ENCODE measurements at regions not wholly inside any gene's neighbourhood (a gene's known extent, or its start where the extent isn't known, plus 50 kb on each side); places are given as distances from the start of the nearest gene placed in this dataset.

- H3K27me3 ChIP-seq (ENCODE audit: control insufficient read depth in 1 of 2, insufficient read depth in 1 of 2, low read length in 2 of 2) = no peaks in the 10 kb centered on the region
- no peak overlapping the region for H3K4me3 ChIP-seq (ENCODE audit: insufficient read depth in 1 of 2, low read depth in 1 of 2, low read length in 2 of 2)
- no peak overlapping the region for H3K23ac ChIP-seq (ENCODE audit: low read length in 2 of 2)
- H3K9me3 ChIP-seq (ENCODE audit: control insufficient read depth, low read length) = peaks cover 32% of the 10 kb centered on the region
- no peak overlapping the region for H4K91ac ChIP-seq (ENCODE audit: low read length)
- H3K4me2 ChIP-seq (ENCODE audit: low read length, poor library complexity, severe bottlenecking) = no peak overlapping the region
- no peak for DNase-seq
- H3K36me3 ChIP-seq (ENCODE audit: control insufficient read depth in 1 of 2, insufficient read depth in 2 of 2, low read depth in 1 of 2, low read length in 2 of 2) = no peaks in the 10 kb centered on the region
- no peak overlapping the region for H2BK5ac ChIP-seq (ENCODE audit: low read depth, low read length, poor library complexity, severe bottlenecking)
- H2BK15ac ChIP-seq (ENCODE audit: low read depth, poor library complexity, severe bottlenecking) = no peak overlapping the region
- H3K4ac ChIP-seq (ENCODE audit: low read depth in 1 of 2, low read length in 2 of 2) = no peak overlapping the region
- no peak overlapping the region for H2BK12ac ChIP-seq (ENCODE audit: low read length in 2 of 2)
- H4K8ac ChIP-seq (ENCODE audit: low read length) = no peak overlapping the region
- H2AK5ac ChIP-seq (ENCODE audit: low read length, severe bottlenecking) = no peak overlapping the region
- H3K79me1 ChIP-seq (replicated peaks; ENCODE audit: low read length, poor library complexity, severe bottlenecking) = no peaks in the 10 kb centered on the region
- H3K4me1 ChIP-seq (ENCODE audit: control insufficient read depth, insufficient read depth, low read depth, low read length) = no peaks in the 10 kb centered on the region
- H3K18ac ChIP-seq (ENCODE audit: low read depth in 1 of 2, low read length in 2 of 2) = no peak overlapping the region
- H3K14ac ChIP-seq (ENCODE audit: low read length in 2 of 2) = no peak overlapping the region
- H2BK120ac ChIP-seq (ENCODE audit: low read depth, low read length) = no peak overlapping the region
- no peak overlapping the region for H2AFZ ChIP-seq (ENCODE audit: low read depth, low read length)
- H3K9ac ChIP-seq (ENCODE audit: low read length) = no peak overlapping the region
- no peak overlapping the region for H3K27ac ChIP-seq (ENCODE audit: low read length, poor library complexity, severe bottlenecking)
Observed at GRCh38 chr5:162870966-162871365, 566.4 kb upstream of the CCNG1 start.

GRCh38 chr5:162882629-162883028 lies 554.8 kb upstream of the CCNG1 start:
- Histone ChIP-seq H4K8ac (ENCODE audit: low read length) (no peak overlapping the region), H3K27ac (ENCODE audit: low read length, poor library complexity, severe bottlenecking) (no peak overlapping the region), H3K36me3 (ENCODE audit: control insufficient read depth in 1 of 2, insufficient read depth in 2 of 2, low read depth in 1 of 2, low read length in 2 of 2) (no peaks in the 10 kb centered on the region), H2AK5ac (ENCODE audit: low read length, severe bottlenecking) (no peak overlapping the region), H2BK120ac (ENCODE audit: low read depth, low read length) (no peak overlapping the region), H3K18ac (ENCODE audit: low read depth in 1 of 2, low read length in 2 of 2) (no peak overlapping the region), H2BK15ac (ENCODE audit: low read depth, poor library complexity, severe bottlenecking) (no peak overlapping the region), H3K79me1 (replicated peaks; ENCODE audit: low read length, poor library complexity, severe bottlenecking) (no peaks in the 10 kb centered on the region), H3K9me3 (ENCODE audit: control insufficient read depth, low read length) (peaks cover 45% of the 10 kb centered on the region), H3K4ac (ENCODE audit: low read depth in 1 of 2, low read length in 2 of 2) (no peak overlapping the region), H3K23ac (ENCODE audit: low read length in 2 of 2) (no peak overlapping the region), H3K14ac (ENCODE audit: low read length in 2 of 2) (no peak overlapping the region), H3K4me3 (ENCODE audit: insufficient read depth in 1 of 2, low read depth in 1 of 2, low read length in 2 of 2) (no peak overlapping the region), H2BK12ac (ENCODE audit: low read length in 2 of 2) (no peak overlapping the region), H2AFZ (ENCODE audit: low read depth, low read length) (no peak overlapping the region), H3K9ac (ENCODE audit: low read length) (no peak overlapping the region), H3K4me1 (ENCODE audit: control insufficient read depth, insufficient read depth, low read depth, low read length) (no peaks in the 10 kb centered on the region), H2BK5ac (ENCODE audit: low read depth, low read length, poor library complexity, severe bottlenecking) (no peak overlapping the region), H3K27me3 (ENCODE audit: control insufficient read depth in 1 of 2, insufficient read depth in 1 of 2, low read length in 2 of 2) (no peaks in the 10 kb centered on the region), H3K4me2 (ENCODE audit: low read length, poor library complexity, severe bottlenecking) (no peak overlapping the region), H4K91ac (ENCODE audit: low read length) (no peak overlapping the region)
- 84% methylated on average over 12 of the region's 12 CpGs for WGBS
- no peak for DNase-seq

DNA sequence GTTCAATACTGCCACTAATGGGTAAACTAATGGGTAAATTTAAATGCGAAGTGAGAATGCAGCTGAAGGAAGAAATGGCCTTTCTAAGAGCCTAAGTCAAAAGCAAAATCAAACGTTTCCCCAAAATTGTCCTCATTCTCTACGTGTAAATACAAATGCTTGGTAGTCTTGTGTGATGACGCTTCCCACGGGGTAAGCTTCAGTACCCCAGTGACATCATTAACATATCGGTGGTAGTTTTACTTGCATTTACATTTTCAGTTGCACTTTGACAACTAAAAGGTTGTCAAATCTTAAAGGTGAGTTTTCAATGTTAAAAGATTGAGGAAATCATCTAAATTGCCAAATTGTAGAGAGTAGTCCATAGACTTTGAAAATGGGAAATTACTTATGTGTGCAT lies 550.7 kb upstream of the CCNG1 start:
- no peak overlapping the region for H3K4ac ChIP-seq (ENCODE audit: low read depth in 1 of 2, low read length in 2 of 2)
- H4K8ac ChIP-seq (ENCODE audit: low read length) = no peak overlapping the region
- no peak overlapping the region for H4K91ac ChIP-seq (ENCODE audit: low read length)
- no peak overlapping the region for H2BK15ac ChIP-seq (ENCODE audit: low read depth, poor library complexity, severe bottlenecking)
- H2BK12ac ChIP-seq (ENCODE audit: low read length in 2 of 2) = no peak overlapping the region
- H3K4me2 ChIP-seq (ENCODE audit: low read length, poor library complexity, severe bottlenecking) = no peak overlapping the region
- no peak overlapping the region for H3K18ac ChIP-seq (ENCODE audit: low read depth in 1 of 2, low read length in 2 of 2)
- no peak overlapping the region for H3K27ac ChIP-seq (ENCODE audit: low read length, poor library complexity, severe bottlenecking)
- no peak overlapping the region for H2AK5ac ChIP-seq (ENCODE audit: low read length, severe bottlenecking)
- H2BK120ac ChIP-seq (ENCODE audit: low read depth, low read length) = no peak overlapping the region
- no peaks in the 10 kb centered on the region for H3K79me1 ChIP-seq (replicated peaks; ENCODE audit: low read length, poor library complexity, severe bottlenecking)
- no peak overlapping the region for H3K14ac ChIP-seq (ENCODE audit: low read length in 2 of 2)
- no peaks in the 10 kb centered on the region for H3K36me3 ChIP-seq (ENCODE audit: control insufficient read depth in 1 of 2, insufficient read depth in 2 of 2, low read depth in 1 of 2, low read length in 2 of 2)
- no peak overlapping the region for H2BK5ac ChIP-seq (ENCODE audit: low read depth, low read length, poor library complexity, severe bottlenecking)
- H3K4me1 ChIP-seq (ENCODE audit: control insufficient read depth, insufficient read depth, low read depth, low read length) = no peaks in the 10 kb centered on the region
- no peak overlapping the region for H3K9ac ChIP-seq (ENCODE audit: low read length)
- DNase-seq = no peak
- peaks cover 24% of the 10 kb centered on the region for H3K9me3 ChIP-seq (ENCODE audit: control insufficient read depth, low read length)
- WGBS = 47% methylated on average over 3 of the region's 6 CpGs
- H2AFZ ChIP-seq (ENCODE audit: low read depth, low read length) = no peak overlapping the region
- H3K4me3 ChIP-seq (ENCODE audit: insufficient read depth in 1 of 2, low read depth in 1 of 2, low read length in 2 of 2) = no peak overlapping the region
- H3K23ac ChIP-seq (ENCODE audit: low read length in 2 of 2) = no peak overlapping the region
- no peaks in the 10 kb centered on the region for H3K27me3 ChIP-seq (ENCODE audit: control insufficient read depth in 1 of 2, insufficient read depth in 1 of 2, low read length in 2 of 2)

- H2BK15ac ChIP-seq (ENCODE audit: low read depth, poor library complexity, severe bottlenecking) = no peak overlapping the region
- H3K9ac ChIP-seq (ENCODE audit: low read length) = no peak overlapping the region
- H3K27ac ChIP-seq (ENCODE audit: low read length, poor library complexity, severe bottlenecking) = no peak overlapping the region
- no peak overlapping the region for H3K4me3 ChIP-seq (ENCODE audit: insufficient read depth in 1 of 2, low read depth in 1 of 2, low read length in 2 of 2)
- H3K4ac ChIP-seq (ENCODE audit: low read depth in 1 of 2, low read length in 2 of 2) = no peak overlapping the region
- no peak overlapping the region for H2BK5ac ChIP-seq (ENCODE audit: low read depth, low read length, poor library complexity, severe bottlenecking)
- H3K27me3 ChIP-seq (ENCODE audit: control insufficient read depth in 1 of 2, insufficient read depth in 1 of 2, low read length in 2 of 2) = no peaks in the 10 kb centered on the region
- H3K4me1 ChIP-seq (ENCODE audit: control insufficient read depth, insufficient read depth, low read depth, low read length) = no peaks in the 10 kb centered on the region
- WGBS = 93% methylated on average over 2 of the region's 2 CpGs
- no peak overlapping the region for H2AK5ac ChIP-seq (ENCODE audit: low read length, severe bottlenecking)
- H3K79me1 ChIP-seq (replicated peaks; ENCODE audit: low read length, poor library complexity, severe bottlenecking) = no peaks in the 10 kb centered on the region
- H2BK12ac ChIP-seq (ENCODE audit: low read length in 2 of 2) = no peak overlapping the region
- H3K18ac ChIP-seq (ENCODE audit: low read depth in 1 of 2, low read length in 2 of 2) = no peak overlapping the region
- H3K14ac ChIP-seq (ENCODE audit: low read length in 2 of 2) = no peak overlapping the region
- no peak for DNase-seq
- H2AFZ ChIP-seq (ENCODE audit: low read depth, low read length) = no peak overlapping the region
- H3K9me3 ChIP-seq (ENCODE audit: control insufficient read depth, low read length) = peaks cover 24% of the 10 kb centered on the region
- H3K36me3 ChIP-seq (ENCODE audit: control insufficient read depth in 1 of 2, insufficient read depth in 2 of 2, low read depth in 1 of 2, low read length in 2 of 2) = no peaks in the 10 kb centered on the region
- H4K91ac ChIP-seq (ENCODE audit: low read length) = no peak overlapping the region
- H4K8ac ChIP-seq (ENCODE audit: low read length) = no peak overlapping the region
- no peak overlapping the region for H3K23ac ChIP-seq (ENCODE audit: low read length in 2 of 2)
- no peak overlapping the region for H2BK120ac ChIP-seq (ENCODE audit: low read depth, low read length)
- H3K4me2 ChIP-seq (ENCODE audit: low read length, poor library complexity, severe bottlenecking) = no peak overlapping the region
Observed at GRCh38 chr5:162888268-162888667, 549.1 kb upstream of the CCNG1 start.
